ENCODE measurements at regions not wholly inside any gene's neighbourhood (a gene's known extent, or its start where the extent isn't known, plus 50 kb on each side); places are given as distances from the start of the nearest gene placed in this dataset.

- Histone ChIP-seq H4K20me1 (replicated peaks; ENCODE audit: control insufficient read depth, insufficient read depth, low read length) (no peaks in the 10 kb centered on the region), H3K27me3 (ENCODE audit: control insufficient read depth in 2 of 2, insufficient read depth in 2 of 2, low read length in 2 of 2) (no peaks in the 10 kb centered on the region), H3K9me1 (ENCODE audit: control insufficient read depth, insufficient read depth, low read length) (no peaks in the 10 kb centered on the region), H2AFZ (ENCODE audit: low read depth, low read length) (no peak overlapping the region), H3K4me2 (ENCODE audit: insufficient read depth, low read length) (no peak overlapping the region), H3K79me2 (ENCODE audit: control insufficient read depth, insufficient read depth, low read length) (no peaks in the 10 kb centered on the region), H3K4me3 (no peak overlapping the region), H3K9me3 (replicated peaks; ENCODE audit: control insufficient read depth, insufficient read depth, low read depth, low read length) (no peaks in the 10 kb centered on the region), H3K36me3 (ENCODE audit: control insufficient read depth, insufficient read depth, low read length) (no peaks in the 10 kb centered on the region), H3K27ac (ENCODE audit: extremely low read depth, low read depth, low read length) (no peak overlapping the region), H3K4me1 (replicated peaks in 1 of 2; ENCODE audit: control insufficient read depth in 2 of 2, insufficient read depth in 2 of 2, low read length in 2 of 2) (no peaks in the 10 kb centered on the region), H3K9ac (ENCODE audit: insufficient read depth in 1 of 2, low read depth in 2 of 2, low read length in 2 of 2) (no peak overlapping the region)
- FAIRE-seq (no peak), DNase-seq (ENCODE audit: extremely low read depth in 1 of 4, low spot score in 3 of 4) (no peak), ATAC-seq (no peak)
- POLR2A ChIA-PET = no interaction called here
- BruUV-seq (replicated peaks) = no TSS peak
- intact Hi-C loops (cut with micrococcal nuclease) = no loop called here
- 0% methylated on average over 5 of the region's 5 CpGs for WGBS (ENCODE audit: insufficient coverage, low coverage, missing lambda C conversion rate)
- CTCF ChIA-PET (ENCODE audit: low intra/inter-chr PET ratio) = no interaction called here
- in situ Hi-C loops (cut with MboI) = no loop called here
- TF ChIP-seq XRCC3 (IDR thresholded peaks at IDR 0.05) (no peak), TEAD4 (IDR thresholded peaks at IDR 0.05; ENCODE audit: low read length) (no peak), TEAD4 (CRISPR knock-in tag; IDR thresholded peaks at IDR 0.05; ENCODE audit: borderline replicate concordance) (no peak), ZBTB5 (IDR thresholded peaks at IDR 0.05) (no peak), SIRT6 (IDR thresholded peaks at IDR 0.05; ENCODE audit: low read depth, low read length) (no peak), NONO (IDR thresholded peaks at IDR 0.05; ENCODE audit: low read depth in 2 of 2, low read length in 1 of 2) (no peak), ZFPM2 (CRISPR knock-in tag; IDR thresholded peaks at IDR 0.05) (no peak), ZNF431 (CRISPR knock-in tag; IDR thresholded peaks at IDR 0.05) (no peak), ZNF407 (IDR thresholded peaks at IDR 0.05; ENCODE audit: low read depth) (no peak), KHSRP (IDR thresholded peaks at IDR 0.05) (no peak), SMARCB1 (IDR thresholded peaks at IDR 0.05; ENCODE audit: insufficient read length, low read depth) (no peak), FOXJ2 (tag; IDR thresholded peaks at IDR 0.05) (no peak), NCOR1 (IDR thresholded peaks at IDR 0.05) (no peak), TFE3 (CRISPR knock-in tag; IDR thresholded peaks at IDR 0.05) (no peak)
Observed at GRCh38 chr18:42429196-42429595, 474.2 kb downstream of the PIK3C3 start.
